Thyroid gland (tissue), 4 donors: ENCODE measurements at regions not wholly inside any gene's neighbourhood (a gene's known extent, or its start where the extent isn't known, plus 50 kb on each side); places are given as distances from the start of the nearest gene placed in this dataset.

ENCODE experiments used
- POLR2A ChIP-seq, 2 donors: fragments of 450-650 bp; IDR thresholded peaks; one replicate each; pipeline ENCODE4 v1.6.1; 2017; ENCODE audit warnings: antibody characterized with exemption in 2 of 2, mild to moderate bottlenecking in 2 of 2, moderate library complexity in 1 of 2
- TF ChIP-seq, protein P1 (sequence below), 6 experiments: fragments of 200-600 bp in 3 of 6; fragments of 450-650 bp in 3 of 6; sonication (generic) in 3 of 6; IDR thresholded peaks; one replicate each; pipeline ENCODE4 v1.5.1; 2016 to 2019; ENCODE audit warnings: antibody characterized with exemption in 6 of 6, mild to moderate bottlenecking in 2 of 6, inconsistent platforms in 1 of 6, moderate library complexity in 1 of 6

DNA sequence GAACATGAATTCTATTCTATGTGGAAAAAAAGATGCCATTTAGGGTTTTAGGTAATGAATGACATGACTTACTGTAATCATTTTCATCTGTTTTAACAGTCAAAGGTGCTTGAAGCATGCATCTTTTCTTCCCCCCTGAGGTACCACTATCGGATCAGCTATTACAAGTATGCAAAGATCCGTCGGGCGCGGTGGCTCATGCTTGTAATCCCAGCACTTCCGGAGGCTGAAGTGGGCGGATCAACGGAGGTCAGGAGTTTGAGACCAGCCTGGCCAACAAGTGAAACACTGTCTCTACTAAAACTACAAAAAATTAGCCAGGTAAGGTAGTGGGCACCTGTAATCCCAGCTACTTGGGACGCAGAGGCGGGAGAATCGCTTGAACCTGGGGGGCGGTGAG is 241.3 kb downstream of the ARAP2 start:
- TF ChIP-seq, protein P1, sequence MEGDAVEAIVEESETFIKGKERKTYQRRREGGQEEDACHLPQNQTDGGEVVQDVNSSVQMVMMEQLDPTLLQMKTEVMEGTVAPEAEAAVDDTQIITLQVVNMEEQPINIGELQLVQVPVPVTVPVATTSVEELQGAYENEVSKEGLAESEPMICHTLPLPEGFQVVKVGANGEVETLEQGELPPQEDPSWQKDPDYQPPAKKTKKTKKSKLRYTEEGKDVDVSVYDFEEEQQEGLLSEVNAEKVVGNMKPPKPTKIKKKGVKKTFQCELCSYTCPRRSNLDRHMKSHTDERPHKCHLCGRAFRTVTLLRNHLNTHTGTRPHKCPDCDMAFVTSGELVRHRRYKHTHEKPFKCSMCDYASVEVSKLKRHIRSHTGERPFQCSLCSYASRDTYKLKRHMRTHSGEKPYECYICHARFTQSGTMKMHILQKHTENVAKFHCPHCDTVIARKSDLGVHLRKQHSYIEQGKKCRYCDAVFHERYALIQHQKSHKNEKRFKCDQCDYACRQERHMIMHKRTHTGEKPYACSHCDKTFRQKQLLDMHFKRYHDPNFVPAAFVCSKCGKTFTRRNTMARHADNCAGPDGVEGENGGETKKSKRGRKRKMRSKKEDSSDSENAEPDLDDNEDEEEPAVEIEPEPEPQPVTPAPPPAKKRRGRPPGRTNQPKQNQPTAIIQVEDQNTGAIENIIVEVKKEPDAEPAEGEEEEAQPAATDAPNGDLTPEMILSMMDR (IDR thresholded peaks at IDR 0.05), result no peak
- no peak for TF ChIP-seq POLR2A (IDR thresholded peaks at IDR 0.05)
